HepG2 (cell line): ENCODE measurements at regions not wholly inside any gene's neighbourhood (a gene's known extent, or its start where the extent isn't known, plus 50 kb on each side); places are given as distances from the start of the nearest gene placed in this dataset.

Experiments used
- IKZF4 ChIP-seq: sonication (generic); formaldehyde crosslinking; IDR thresholded peaks from 2 replicates; pipeline ENCODE4 v1.5.1; 2020; ENCODE audit warnings: borderline replicate concordance, mild to moderate bottlenecking, low read depth, missing genetic modification reagents; ENCODE audit errors: not compliant biosample characterization
- NBN ChIP-seq: fragments of 450-650 bp; conservative IDR thresholded peaks from 2 replicates; pipeline ENCODE4 v1.6.1; 2017
- ZNF761 ChIP-seq: sonication (generic); formaldehyde crosslinking; conservative IDR thresholded peaks from 2 replicates; pipeline ENCODE4 v1.4.0; 2020; ENCODE audit warnings: mild to moderate bottlenecking, missing genetic modification reagents

DNA sequence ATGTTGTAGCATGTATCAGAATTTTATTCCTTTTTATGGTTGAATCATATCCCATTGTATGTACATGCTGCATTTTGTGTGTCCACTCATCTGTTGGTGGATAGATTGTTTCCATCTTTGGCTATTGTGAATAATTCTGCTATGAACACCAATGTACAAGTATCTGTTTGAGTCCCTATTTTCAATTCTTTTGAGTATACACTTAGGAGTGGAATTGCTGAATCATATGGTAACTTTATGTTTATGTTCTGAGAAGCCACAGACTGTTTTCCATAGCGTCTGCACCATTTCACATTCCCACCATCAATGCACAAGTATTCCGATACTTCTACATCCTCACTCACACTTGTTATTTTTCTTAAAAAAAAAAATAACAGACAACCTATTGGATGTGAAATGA, 91.5 kb downstream of the ARF6 start:
- TF ChIP-seq IKZF4 (no peak), ZNF761 (CRISPR knock-in tag) (no peak), NBN (no peak)
